Peyer's patch (tissue), 4 donors: ENCODE measurements at regions not wholly inside any gene's neighbourhood (a gene's known extent, or its start where the extent isn't known, plus 50 kb on each side); places are given as distances from the start of the nearest gene placed in this dataset.

ENCODE experiments used
- DNase-seq, 3 donors: peaks; one replicate each; pipeline ENCODE4 v3.0.0-alpha.2; 2017 to 2019
- H3K27ac ChIP-seq, 4 donors: fragments of 200-600 bp; sonication (generic); one replicate each; pipeline ENCODE4 v1.5.1; 2016 to 2019
- H3K27me3 ChIP-seq, 2 donors: fragments of 200-600 bp; sonication (generic); one replicate each; pipeline ENCODE4 v1.5.1; 2019
- H3K36me3 ChIP-seq, 3 donors: fragments of 200-600 bp; sonication (generic); one replicate each; pipeline ENCODE4 v1.5.1; 2016 to 2019
- H3K4me1 ChIP-seq, 4 donors: fragments of 200-600 bp; sonication (generic); one replicate each; pipeline ENCODE4 v1.5.1; 2016 to 2019
- H3K4me3 ChIP-seq, 4 donors: fragments of 200-600 bp; sonication (generic); 1 replicate in 3 of 4; 2 replicates in 1 of 4; pipeline ENCODE4 v1.5.1; 2016 to 2019; ENCODE audit warnings: mild to moderate bottlenecking in 1 of 4
- H3K9me3 ChIP-seq, 4 donors: fragments of 200-600 bp; sonication (generic); one replicate each; pipeline ENCODE4 v1.5.1; 2016 to 2019; ENCODE audit warnings: mild to moderate bottlenecking in 1 of 4
- POLR2A ChIP-seq, 2 donors: fragments of 450-650 bp; IDR thresholded peaks; one replicate each; pipeline ENCODE4 v1.5.1; 2017; ENCODE audit warnings: antibody characterized with exemption in 2 of 2, mild to moderate bottlenecking in 2 of 2, moderate library complexity in 2 of 2
- TF ChIP-seq, protein P1 (sequence below), 6 experiments: fragments of 450-650 bp in 4 of 6; fragments of 200-600 bp in 2 of 6; sonication (generic) in 1 of 6; IDR thresholded peaks; one replicate each; pipeline ENCODE4 v1.5.1; 2017 to 2019; ENCODE audit warnings: antibody characterized with exemption in 6 of 6, mild to moderate bottlenecking in 3 of 6, moderate library complexity in 1 of 6

DNA sequence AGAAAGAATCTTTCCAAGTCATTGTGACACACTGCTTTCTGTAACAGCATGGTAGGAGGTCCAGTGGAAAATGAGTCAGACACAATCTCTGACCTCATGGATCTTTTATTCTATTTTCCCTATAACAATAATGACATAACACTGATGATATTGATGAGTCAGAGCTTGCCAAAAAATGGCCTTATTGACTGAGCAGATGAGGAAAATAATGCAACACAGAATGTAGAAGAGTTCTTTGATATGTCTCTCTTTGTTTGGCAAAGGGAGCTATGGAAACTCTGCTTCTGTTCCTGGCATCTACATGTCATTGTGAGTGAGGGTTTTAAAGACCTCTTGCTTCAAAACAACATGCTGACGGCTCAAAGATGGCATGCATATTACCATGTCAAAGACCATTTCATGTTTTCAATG is 443.1 kb upstream of the ZNF608 start:
- Histone ChIP-seq H3K9me3 (no peaks in the 10 kb centered on the region), H3K27me3 (no peaks in the 10 kb centered on the region), H3K4me3 (no peak overlapping the region), H3K36me3 (no peaks in the 10 kb centered on the region), H3K4me1 (no peaks in the 10 kb centered on the region), H3K27ac (no peak overlapping the region)
- DNase-seq: no peak
- TF ChIP-seq POLR2A (IDR thresholded peaks at IDR 0.05): no peak
- TF ChIP-seq, protein P1, sequence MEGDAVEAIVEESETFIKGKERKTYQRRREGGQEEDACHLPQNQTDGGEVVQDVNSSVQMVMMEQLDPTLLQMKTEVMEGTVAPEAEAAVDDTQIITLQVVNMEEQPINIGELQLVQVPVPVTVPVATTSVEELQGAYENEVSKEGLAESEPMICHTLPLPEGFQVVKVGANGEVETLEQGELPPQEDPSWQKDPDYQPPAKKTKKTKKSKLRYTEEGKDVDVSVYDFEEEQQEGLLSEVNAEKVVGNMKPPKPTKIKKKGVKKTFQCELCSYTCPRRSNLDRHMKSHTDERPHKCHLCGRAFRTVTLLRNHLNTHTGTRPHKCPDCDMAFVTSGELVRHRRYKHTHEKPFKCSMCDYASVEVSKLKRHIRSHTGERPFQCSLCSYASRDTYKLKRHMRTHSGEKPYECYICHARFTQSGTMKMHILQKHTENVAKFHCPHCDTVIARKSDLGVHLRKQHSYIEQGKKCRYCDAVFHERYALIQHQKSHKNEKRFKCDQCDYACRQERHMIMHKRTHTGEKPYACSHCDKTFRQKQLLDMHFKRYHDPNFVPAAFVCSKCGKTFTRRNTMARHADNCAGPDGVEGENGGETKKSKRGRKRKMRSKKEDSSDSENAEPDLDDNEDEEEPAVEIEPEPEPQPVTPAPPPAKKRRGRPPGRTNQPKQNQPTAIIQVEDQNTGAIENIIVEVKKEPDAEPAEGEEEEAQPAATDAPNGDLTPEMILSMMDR (IDR thresholded peaks at IDR 0.05): no peak

DNA sequence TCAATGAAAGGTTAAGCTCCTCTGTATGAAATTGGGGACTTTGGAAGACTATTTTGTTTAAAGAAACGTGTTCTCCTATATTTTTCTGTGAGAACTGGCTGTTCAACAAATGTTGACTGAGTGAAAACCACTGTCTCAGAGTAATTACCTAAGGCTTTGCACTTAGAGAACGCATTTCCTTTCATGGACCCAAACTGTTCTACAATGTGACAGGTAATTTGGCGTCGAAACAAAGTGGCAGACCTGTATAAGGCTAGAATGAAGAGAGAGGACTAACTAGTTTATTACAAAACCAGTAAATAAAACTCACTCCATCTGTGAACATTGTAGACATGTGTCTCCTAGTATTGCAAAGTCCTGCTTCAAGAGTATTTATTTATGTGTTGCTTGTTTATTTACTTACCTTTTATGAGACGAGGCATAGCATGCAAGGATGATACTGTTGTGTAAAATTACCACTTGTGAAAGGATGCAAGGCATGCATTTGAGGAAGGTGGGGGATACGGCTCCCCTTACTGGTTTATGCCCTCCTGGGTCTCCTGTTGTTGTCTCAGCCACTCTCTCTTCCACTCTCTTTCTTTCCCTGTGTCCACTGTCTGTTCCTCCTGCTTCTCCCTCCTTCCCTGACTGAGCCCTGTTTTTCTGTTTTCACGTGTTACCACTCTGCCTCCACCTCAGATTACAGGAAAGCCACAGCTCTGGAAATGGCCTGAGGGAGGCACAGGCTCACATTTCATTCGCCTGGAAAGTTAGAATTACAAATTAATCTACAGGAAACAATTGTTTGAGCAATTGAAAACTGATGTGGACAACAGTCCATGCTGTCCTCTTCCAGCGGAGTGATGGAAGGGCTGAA is 444.0 kb upstream of the ZNF608 start:
- TF ChIP-seq, protein P1 (IDR thresholded peaks at IDR 0.05): no peak
- TF ChIP-seq POLR2A (IDR thresholded peaks at IDR 0.05): no peak
- Histone ChIP-seq H3K4me3 (no peak overlapping the region), H3K4me1 (no peaks in the 10 kb centered on the region), H3K27me3 (no peaks in the 10 kb centered on the region), H3K27ac (no peak overlapping the region), H3K36me3 (no peaks in the 10 kb centered on the region), H3K9me3 (no peaks in the 10 kb centered on the region)
- no peak for DNase-seq

DNA sequence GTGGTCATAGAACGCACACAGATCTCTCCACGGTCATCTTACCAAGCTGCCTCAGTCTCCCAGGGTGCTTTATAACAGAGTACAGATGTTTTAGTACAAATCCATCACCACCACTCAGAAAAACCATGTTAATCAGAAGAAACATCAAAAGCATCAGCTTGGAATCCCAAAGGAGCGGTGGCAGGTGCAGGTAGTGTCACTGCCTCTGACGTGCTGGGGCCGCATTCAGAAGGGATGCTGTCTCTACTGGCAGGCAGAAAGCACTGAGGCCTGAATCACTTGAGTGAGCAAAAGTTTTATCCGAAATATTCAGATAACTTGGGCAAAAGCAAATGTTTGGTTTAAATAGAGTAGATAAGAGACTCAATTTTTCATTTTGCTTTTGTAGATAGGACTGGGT is 448.4 kb upstream of the ZNF608 start:
- TF ChIP-seq, protein P1 (IDR thresholded peaks at IDR 0.05): no peak
- TF ChIP-seq POLR2A (IDR thresholded peaks at IDR 0.05): no peak
- H3K27ac ChIP-seq: no peak overlapping the region
- H3K4me3 ChIP-seq: no peak overlapping the region
- H3K36me3 ChIP-seq: no peaks in the 10 kb centered on the region
- no peak for DNase-seq
- H3K27me3 ChIP-seq: no peaks in the 10 kb centered on the region
- peaks cover 0 to 5% (median 0%) of the 10 kb centered on the region in 4 donors for H3K4me1 ChIP-seq
- no peaks in the 10 kb centered on the region for H3K9me3 ChIP-seq

DNA sequence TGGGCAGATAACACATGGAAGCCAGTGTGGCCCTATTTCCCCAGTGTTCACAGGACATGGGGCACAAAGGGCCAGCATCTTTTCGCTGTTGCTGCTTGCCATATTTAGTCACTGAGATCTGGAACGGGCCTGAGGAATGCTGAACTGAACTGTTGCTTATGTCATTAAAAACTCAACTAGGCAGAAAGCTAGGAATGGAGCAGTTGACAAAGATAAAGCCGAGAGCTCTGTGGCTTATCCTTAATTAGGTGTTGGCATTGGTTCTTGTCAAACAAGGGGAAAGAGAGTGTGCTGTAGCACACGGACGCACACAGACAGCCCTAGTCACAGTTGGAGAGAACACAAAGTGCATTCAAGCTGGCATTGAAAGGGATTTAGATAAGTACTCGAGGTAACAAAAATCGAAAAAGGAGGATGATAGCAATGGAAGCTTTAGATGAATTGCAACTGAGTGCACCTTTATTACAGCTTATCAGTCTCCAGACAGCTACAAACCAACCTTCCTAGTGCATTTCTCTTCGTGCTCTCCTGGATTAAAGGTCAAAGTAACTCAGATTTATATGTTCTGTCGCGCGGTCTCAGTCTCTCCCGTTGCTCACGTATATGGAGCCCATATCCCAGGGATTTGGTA is 450.2 kb upstream of the ZNF608 start:
- H3K4me1 ChIP-seq: peaks cover 0 to 13% (median 0%) of the 10 kb centered on the region in 4 donors
- DNase-seq: no peak
- no peak overlapping the region for H3K27ac ChIP-seq
- no peaks in the 10 kb centered on the region for H3K27me3 ChIP-seq
- no peaks in the 10 kb centered on the region for H3K36me3 ChIP-seq
- no peaks in the 10 kb centered on the region for H3K9me3 ChIP-seq
- TF ChIP-seq, protein P1 (IDR thresholded peaks at IDR 0.05): no peak
- TF ChIP-seq POLR2A (IDR thresholded peaks at IDR 0.05): no peak
- no peak overlapping the region for H3K4me3 ChIP-seq

DNA sequence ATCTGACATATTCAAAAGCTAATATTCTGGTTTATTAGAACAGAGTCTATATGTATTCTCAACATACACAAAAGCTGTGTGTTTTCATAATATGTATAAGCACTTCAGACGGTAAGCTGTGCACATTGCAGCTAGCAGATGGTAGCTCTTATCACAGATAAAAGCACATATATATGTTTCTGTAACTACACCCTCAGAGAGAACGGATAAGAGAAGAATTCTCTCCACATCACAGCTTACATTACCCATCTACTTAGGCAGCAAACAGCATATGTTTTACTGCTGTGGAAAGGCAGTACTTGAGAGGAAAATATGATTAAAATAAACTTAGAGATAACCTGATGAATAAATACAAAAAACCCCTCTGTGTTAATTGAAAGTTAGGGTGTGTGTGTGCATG is 450.9 kb upstream of the ZNF608 start:
- DNase-seq: no peak
- Histone ChIP-seq H3K36me3 (no peaks in the 10 kb centered on the region), H3K27ac (no peak overlapping the region), H3K27me3 (no peaks in the 10 kb centered on the region), H3K4me1 (peaks cover 0 to 13% (median 0%) of the 10 kb centered on the region in 4 donors), H3K4me3 (no peak overlapping the region), H3K9me3 (no peaks in the 10 kb centered on the region)
- TF ChIP-seq, protein P1 (IDR thresholded peaks at IDR 0.05): no peak
- TF ChIP-seq POLR2A (IDR thresholded peaks at IDR 0.05): no peak
